ENCODE measurements at regions not wholly inside any gene's neighbourhood (a gene's known extent, or its start where the extent isn't known, plus 50 kb on each side); places are given as distances from the start of the nearest gene placed in this dataset.

DNA sequence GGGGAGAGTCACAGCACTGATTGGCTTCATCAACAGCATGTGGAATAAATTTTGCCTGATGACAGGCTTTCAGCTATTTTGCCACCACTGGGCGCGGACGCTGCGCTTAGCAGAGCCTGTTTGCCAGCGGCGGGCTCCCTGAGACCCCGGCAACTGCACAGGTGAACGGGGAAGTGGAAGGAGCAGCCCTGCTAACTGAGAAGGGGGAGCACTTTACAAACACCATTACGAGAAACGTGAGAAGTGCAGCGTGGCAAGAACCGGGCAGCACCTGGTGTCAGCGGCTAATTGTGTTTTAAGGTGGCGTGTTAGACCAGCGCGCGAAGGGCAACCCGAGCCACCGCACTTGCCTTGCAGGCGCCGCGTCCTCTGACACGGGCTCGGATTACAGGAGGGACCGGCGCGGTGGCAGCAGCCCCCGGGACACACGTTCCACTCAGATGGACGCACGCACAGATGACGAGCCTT, 307.8 kb upstream of the ARRDC4 start:
- TF ChIP-seq, protein P1, sequence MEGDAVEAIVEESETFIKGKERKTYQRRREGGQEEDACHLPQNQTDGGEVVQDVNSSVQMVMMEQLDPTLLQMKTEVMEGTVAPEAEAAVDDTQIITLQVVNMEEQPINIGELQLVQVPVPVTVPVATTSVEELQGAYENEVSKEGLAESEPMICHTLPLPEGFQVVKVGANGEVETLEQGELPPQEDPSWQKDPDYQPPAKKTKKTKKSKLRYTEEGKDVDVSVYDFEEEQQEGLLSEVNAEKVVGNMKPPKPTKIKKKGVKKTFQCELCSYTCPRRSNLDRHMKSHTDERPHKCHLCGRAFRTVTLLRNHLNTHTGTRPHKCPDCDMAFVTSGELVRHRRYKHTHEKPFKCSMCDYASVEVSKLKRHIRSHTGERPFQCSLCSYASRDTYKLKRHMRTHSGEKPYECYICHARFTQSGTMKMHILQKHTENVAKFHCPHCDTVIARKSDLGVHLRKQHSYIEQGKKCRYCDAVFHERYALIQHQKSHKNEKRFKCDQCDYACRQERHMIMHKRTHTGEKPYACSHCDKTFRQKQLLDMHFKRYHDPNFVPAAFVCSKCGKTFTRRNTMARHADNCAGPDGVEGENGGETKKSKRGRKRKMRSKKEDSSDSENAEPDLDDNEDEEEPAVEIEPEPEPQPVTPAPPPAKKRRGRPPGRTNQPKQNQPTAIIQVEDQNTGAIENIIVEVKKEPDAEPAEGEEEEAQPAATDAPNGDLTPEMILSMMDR (tag by site-specific recombination; IDR thresholded peaks at IDR 0.05) = no peak
- TF ChIP-seq ZSCAN30 (tag by site-specific recombination; IDR thresholded peaks at IDR 0.05) (no peak), ZNF48 (tag by site-specific recombination; IDR thresholded peaks at IDR 0.05) (no peak), SALL2 (tag by site-specific recombination; IDR thresholded peaks at IDR 0.05; ENCODE audit: borderline replicate concordance) (no peak), ZBTB7A (tag by site-specific recombination; IDR thresholded peaks at IDR 0.05; ENCODE audit: low read depth) (no peak), PBX3 (CRISPR knock-in tag; IDR thresholded peaks at IDR 0.05) (no peak), ZNF280C (tag by site-specific recombination; IDR thresholded peaks at IDR 0.05) (no peak)
- TF ChIP-seq, protein P2, sequence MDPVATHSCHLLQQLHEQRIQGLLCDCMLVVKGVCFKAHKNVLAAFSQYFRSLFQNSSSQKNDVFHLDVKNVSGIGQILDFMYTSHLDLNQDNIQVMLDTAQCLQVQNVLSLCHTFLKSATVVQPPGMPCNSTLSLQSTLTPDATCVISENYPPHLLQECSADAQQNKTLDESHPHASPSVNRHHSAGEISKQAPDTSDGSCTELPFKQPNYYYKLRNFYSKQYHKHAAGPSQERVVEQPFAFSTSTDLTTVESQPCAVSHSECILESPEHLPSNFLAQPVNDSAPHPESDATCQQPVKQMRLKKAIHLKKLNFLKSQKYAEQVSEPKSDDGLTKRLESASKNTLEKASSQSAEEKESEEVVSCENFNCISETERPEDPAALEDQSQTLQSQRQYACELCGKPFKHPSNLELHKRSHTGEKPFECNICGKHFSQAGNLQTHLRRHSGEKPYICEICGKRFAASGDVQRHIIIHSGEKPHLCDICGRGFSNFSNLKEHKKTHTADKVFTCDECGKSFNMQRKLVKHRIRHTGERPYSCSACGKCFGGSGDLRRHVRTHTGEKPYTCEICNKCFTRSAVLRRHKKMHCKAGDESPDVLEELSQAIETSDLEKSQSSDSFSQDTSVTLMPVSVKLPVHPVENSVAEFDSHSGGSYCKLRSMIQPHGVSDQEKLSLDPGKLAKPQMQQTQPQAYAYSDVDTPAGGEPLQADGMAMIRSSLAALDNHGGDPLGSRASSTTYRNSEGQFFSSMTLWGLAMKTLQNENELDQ (tag by site-specific recombination; IDR thresholded peaks at IDR 0.05; ENCODE audit: low read depth) = no peak

All from HEK293 (cell line).